ENCODE measurements at regions not wholly inside any gene's neighbourhood (a gene's known extent, or its start where the extent isn't known, plus 50 kb on each side); places are given as distances from the start of the nearest gene placed in this dataset.

GRCh38 chr2:62361964-62362363 is 144.0 kb downstream of the TMEM17 start:
- Histone ChIP-seq H3K9me3 (ENCODE audit: control insufficient read depth, insufficient read depth, low read depth, low read length) (no peaks in the 10 kb centered on the region), H3K4me3 (ENCODE audit: low read depth, low read length) (no peak overlapping the region), H3K4me1 (ENCODE audit: control insufficient read depth, insufficient read depth, low read length) (no peaks in the 10 kb centered on the region), H3K27ac (ENCODE audit: extremely low read depth, low read depth, low read length) (no peak overlapping the region), H3K36me3 (ENCODE audit: control insufficient read depth in 2 of 2, insufficient read depth in 1 of 2, low read length in 2 of 2) (no peaks in the 10 kb centered on the region)
- POLR2A ChIA-PET = no interaction called here
- CTCF ChIA-PET = no interaction called here
- TF ChIP-seq ZNF571 (tag by site-specific recombination; IDR thresholded peaks at IDR 0.05) (no peak), ZNF701 (tag by site-specific recombination; IDR thresholded peaks at IDR 0.05) (no peak), BCL11B (tag by site-specific recombination; IDR thresholded peaks at IDR 0.05; ENCODE audit: low read depth) (no peak), ZBTB21 (tag by site-specific recombination; IDR thresholded peaks at IDR 0.05) (no peak), ZNF548 (tag by site-specific recombination; IDR thresholded peaks at IDR 0.05) (no peak), ZNF221 (tag by site-specific recombination; IDR thresholded peaks at IDR 0.05; ENCODE audit: borderline replicate concordance) (no peak), ZNF561 (tag by site-specific recombination; IDR thresholded peaks at IDR 0.05; ENCODE audit: borderline replicate concordance) (no peak), ZNF645 (tag by site-specific recombination; IDR thresholded peaks at IDR 0.05) (no peak), ZNF10 (tag by site-specific recombination; IDR thresholded peaks at IDR 0.05) (no peak), KLF9 (tag by site-specific recombination; IDR thresholded peaks at IDR 0.05; ENCODE audit: low read depth) (no peak), ZNF112 (tag by site-specific recombination; IDR thresholded peaks at IDR 0.05) (no peak), ZNF639 (tag by site-specific recombination; IDR thresholded peaks at IDR 0.05) (no peak), KLF10 (tag by site-specific recombination; IDR thresholded peaks at IDR 0.05) (no peak), KLF17 (tag by site-specific recombination; IDR thresholded peaks at IDR 0.05) (no peak), ZNF473 (tag by site-specific recombination; IDR thresholded peaks at IDR 0.05) (no peak), PRDM6 (tag by site-specific recombination; IDR thresholded peaks at IDR 0.05) (no peak), ZNF274 (IDR thresholded peaks at IDR 0.05; ENCODE audit: low read length) (no peak), ZNF274 (tag by site-specific recombination; IDR thresholded peaks at IDR 0.05; ENCODE audit: borderline replicate concordance) (no peak), ZBTB11 (tag by site-specific recombination; conservative IDR thresholded peaks at IDR 0.05; ENCODE audit: low read depth) (no peak), ZNF132 (tag by site-specific recombination; IDR thresholded peaks at IDR 0.05; ENCODE audit: borderline replicate concordance) (no peak)

All from HEK293 (cell line).